ENCODE measurements at regions not wholly inside any gene's neighbourhood (a gene's known extent, or its start where the extent isn't known, plus 50 kb on each side); places are given as distances from the start of the nearest gene placed in this dataset.

GRCh38 chr5:164360589-164360988, 855.2 kb downstream of the MAT2B start:
- DNase-seq (ENCODE audit: extremely low read depth in 1 of 11, low read depth in 9 of 11, low spot score in 4 of 11) = no peak

- no peak for DNase-seq (ENCODE audit: extremely low read depth in 1 of 11, low read depth in 9 of 11, low spot score in 4 of 11)
Measured at GRCh38 chr5:164361986-164362385, 856.6 kb downstream of the MAT2B start.

GRCh38 chr5:164362835-164363234, 857.4 kb downstream of the MAT2B start:
- no peak for DNase-seq (ENCODE audit: extremely low read depth in 1 of 11, low read depth in 9 of 11, low spot score in 4 of 11)

DNA sequence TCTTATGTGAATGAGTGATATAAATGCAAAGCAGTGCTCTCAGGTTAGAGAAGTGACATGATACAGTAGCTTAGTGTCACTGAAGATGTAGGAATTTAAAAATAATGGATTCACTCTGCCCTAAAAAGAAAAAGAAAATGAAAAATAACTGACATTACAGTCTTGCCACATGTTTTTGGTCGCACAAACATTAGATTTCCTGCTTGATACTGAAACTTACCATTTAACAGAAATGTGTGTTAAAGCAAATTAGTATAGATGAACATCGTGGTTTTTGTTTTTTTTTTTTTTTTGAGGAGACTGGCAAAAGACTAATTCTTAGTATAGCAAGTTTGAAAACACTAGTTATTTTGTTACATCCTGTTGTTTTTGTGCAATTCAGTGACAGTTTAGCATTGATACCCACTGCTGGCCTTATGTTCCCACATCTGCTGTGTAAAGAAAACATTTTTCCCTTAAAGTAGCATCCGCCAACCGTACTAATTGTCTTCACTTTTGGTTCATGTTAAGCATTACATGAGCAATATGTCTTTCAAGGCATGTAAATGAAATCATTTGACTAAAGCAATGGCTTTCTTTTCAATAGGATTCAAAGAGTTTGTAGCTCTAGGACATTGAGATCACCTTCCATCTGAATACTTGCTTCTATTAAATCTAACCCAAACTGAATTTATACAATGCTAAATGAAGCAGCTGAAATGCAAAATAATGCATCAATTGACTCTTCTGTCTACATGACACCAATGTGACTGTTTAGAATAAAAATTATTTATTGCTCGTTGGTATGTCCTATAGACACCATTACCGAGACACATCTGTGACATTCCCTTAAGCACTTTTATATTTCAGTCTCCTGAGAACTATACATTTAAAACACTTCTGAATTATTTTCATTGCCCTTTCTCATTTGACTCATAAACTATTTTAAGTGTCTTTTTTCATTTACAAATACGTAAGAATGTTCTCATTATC, 859.1 kb downstream of the MAT2B start:
- DNase-seq (ENCODE audit: extremely low read depth in 1 of 11, low read depth in 9 of 11, low spot score in 4 of 11) = no peak

DNA sequence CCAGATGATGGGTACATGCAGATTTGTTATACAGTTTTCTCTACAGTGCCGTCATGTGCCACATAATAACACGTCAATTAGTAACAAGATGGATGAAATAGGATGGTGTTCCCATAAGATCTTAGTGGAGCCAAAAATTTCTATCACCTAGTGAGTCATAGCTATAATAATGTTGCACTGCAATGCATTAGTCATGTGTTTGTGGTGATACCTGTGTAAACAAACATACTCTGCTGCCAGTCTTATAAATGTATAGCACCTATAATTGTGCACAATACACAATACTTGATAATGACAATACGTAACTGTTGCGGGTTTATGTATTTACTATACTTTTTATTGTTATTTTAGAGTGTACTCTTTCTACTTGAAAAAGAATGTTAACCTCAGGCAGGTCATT, 865.4 kb downstream of the MAT2B start:
- no peak for DNase-seq (ENCODE audit: extremely low read depth in 1 of 11, low read depth in 9 of 11, low spot score in 4 of 11)

GRCh38 chr5:164372892-164373291, 867.5 kb downstream of the MAT2B start:
- DNase-seq (ENCODE audit: extremely low read depth in 1 of 11, low read depth in 9 of 11, low spot score in 4 of 11) = no peak

- no peak for DNase-seq (ENCODE audit: extremely low read depth in 1 of 11, low read depth in 9 of 11, low spot score in 4 of 11)
Measured at GRCh38 chr5:164373876-164374275, 868.5 kb downstream of the MAT2B start.

- DNase-seq (ENCODE audit: extremely low read depth in 1 of 11, low read depth in 9 of 11, low spot score in 4 of 11) = no peak
Measured at GRCh38 chr5:164375051-164375450, 869.6 kb downstream of the MAT2B start.

DNA sequence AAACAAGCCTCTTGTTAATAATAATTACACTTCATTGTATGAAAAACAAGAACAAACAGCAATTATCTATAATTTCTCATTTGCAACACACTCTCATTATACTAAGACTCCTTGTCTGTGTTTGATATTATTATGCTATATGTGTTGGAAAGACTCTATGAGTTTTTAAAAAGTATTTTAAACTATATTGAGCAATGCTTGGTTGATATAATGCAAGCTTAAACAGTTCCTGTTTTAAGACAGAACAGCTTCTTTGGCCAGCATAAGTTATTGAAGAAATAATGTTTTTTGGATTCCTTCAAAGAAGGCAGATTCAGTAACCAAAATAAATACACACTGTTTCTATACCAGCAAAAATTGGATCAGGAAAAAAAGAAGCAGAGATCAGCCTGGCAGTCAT, 871.4 kb downstream of the MAT2B start:
- DNase-seq (ENCODE audit: extremely low read depth in 1 of 11, low read depth in 9 of 11, low spot score in 4 of 11) = no peak

DNA sequence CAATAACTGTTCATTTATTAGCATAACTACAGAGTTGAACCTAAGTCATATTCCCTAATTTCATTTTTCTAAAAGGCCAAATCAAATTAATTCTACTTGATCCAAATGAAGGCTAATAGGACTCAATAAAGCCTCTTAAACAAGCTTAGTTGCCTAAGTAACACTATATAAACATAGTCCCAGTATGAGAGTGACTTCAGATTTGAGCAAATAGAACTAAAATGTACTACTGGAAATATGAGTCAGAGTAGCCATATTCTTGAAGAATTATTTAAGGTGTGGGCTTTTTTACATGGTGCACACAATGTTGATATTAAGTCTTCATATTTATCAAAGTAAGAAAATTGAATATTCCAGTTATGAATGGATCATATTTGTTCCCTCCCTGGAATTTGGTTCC, 872.3 kb downstream of the MAT2B start:
- no peak for DNase-seq (ENCODE audit: extremely low read depth in 1 of 11, low read depth in 9 of 11, low spot score in 4 of 11)

GRCh38 chr5:164383662-164384061, 878.2 kb downstream of the MAT2B start:
- no peak for DNase-seq (ENCODE audit: extremely low read depth in 1 of 11, low read depth in 9 of 11, low spot score in 4 of 11)

- no peak for DNase-seq (ENCODE audit: extremely low read depth in 1 of 11, low read depth in 9 of 11, low spot score in 4 of 11)
Measured at GRCh38 chr5:164392531-164392930, 887.1 kb downstream of the MAT2B start.

DNA sequence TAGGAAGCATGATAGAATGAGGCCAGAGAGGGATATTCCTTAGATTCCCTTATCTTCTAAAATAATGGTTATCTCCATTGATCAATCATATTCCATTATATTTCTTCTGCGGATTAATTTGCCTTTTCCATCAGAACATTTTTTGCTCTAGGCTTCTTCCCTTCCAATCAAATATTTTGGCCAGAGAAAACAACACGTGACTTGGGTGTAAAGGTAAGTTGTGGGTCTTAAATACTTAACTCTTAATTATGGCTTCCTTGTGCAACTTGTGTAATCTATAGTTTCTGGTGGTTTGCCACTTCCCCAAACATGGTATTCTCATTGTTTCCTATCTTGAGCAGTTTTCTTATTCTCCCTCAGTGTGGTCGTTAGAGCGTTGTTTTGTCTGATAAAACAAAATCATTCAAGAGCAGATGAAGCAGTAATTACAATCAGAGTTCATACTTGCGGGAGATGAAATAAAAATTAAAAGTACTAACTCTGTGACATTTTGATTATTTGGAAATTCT, 889.3 kb downstream of the MAT2B start:
- no peak for DNase-seq (ENCODE audit: extremely low read depth in 1 of 11, low read depth in 9 of 11, low spot score in 4 of 11)

GRCh38 chr5:164412531-164412930, 907.1 kb downstream of the MAT2B start:
- no peak for DNase-seq (ENCODE audit: extremely low read depth in 1 of 11, low read depth in 9 of 11, low spot score in 4 of 11)

GRCh38 chr5:164420161-164420560, 914.7 kb downstream of the MAT2B start:
- DNase-seq (ENCODE audit: extremely low read depth in 1 of 11, low read depth in 9 of 11, low spot score in 4 of 11) = no peak

DNA sequence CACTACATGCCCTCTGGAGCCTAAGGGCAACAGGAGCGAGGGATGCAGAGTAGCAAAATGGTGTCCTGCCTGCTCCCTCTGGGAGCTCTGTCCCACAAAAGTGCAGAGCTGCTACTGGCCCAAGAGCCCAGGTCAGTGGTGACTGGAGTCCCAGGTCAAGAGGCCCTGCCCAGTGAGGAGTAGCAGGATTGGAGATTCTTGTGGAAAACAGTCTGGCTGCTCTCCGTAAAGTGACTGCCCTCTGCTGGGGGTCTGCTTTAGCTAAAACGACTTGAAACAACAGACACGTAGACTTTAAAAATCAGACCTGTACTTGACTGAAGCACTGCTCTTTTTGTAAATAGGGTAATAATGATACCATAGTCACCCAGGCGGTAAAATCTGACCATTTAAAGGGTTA, 917.0 kb downstream of the MAT2B start:
- DNase-seq (ENCODE audit: extremely low read depth in 1 of 11, low read depth in 9 of 11, low spot score in 4 of 11) = peak in 1 of 11 donors; percentile 3

GRCh38 chr5:164431634-164432304, 926.4 kb downstream of the MAT2B start:
- DNase-seq (ENCODE audit: extremely low read depth in 1 of 11, low read depth in 9 of 11, low spot score in 4 of 11) = peak in 1 of 11 donors; percentile 2

DNA sequence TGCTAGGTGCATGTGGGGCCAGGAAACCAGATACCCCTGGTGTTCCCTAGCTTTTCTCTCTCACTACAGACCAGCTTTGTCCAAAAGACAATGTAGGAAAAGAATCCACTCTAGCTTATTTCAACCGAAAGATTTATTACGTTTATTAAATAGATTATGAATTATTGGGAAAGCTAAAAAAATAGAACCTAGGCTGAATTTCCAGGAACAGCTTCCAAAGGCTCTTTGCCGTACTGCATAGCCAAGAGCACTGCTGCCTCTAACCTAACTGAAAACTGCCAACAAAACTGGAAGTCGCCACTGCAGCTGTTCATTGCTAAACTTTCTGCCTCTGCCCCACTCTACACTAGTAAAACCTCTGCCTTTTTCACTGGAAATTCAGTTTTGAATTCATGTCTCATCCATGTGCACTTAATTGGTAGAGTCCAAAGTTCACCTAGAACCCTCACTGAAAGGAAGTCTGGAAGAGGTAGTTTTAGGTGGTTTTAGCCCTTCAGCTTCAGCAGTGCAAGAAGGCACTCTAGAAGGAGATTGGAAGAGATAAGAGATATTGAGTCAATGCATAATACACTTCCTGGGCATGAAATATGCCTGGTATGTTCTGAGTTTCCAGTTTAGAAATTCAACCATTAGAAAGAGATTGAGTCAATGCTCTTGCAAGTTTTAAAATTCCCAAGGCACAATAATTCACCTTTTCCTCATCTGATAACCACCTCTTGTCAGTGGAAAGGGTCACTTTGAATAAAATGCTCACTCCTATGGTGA, 927.9 kb downstream of the MAT2B start:
- DNase-seq (ENCODE audit: extremely low read depth in 1 of 11, low read depth in 9 of 11, low spot score in 4 of 11) = no peak

DNA sequence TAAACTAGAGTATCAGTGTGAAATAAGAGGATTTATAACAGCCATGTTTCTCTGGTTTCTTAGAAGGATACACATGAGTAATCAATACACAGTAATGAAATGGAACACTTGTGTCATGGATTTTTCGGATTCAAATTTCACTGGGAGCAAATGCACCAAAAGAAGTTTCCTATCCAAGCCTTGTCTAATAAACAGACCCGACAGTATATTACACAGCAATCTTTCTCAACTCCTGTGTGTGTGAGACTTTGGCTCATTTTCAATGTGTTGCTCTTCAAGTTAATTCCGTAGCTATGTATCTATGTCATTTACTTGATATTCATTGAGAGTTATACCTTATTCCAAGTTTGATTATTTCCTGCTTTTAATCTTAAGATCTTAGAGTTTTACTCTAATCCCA, 930.2 kb downstream of the MAT2B start:
- no peak for DNase-seq (ENCODE audit: extremely low read depth in 1 of 11, low read depth in 9 of 11, low spot score in 4 of 11)

DNA sequence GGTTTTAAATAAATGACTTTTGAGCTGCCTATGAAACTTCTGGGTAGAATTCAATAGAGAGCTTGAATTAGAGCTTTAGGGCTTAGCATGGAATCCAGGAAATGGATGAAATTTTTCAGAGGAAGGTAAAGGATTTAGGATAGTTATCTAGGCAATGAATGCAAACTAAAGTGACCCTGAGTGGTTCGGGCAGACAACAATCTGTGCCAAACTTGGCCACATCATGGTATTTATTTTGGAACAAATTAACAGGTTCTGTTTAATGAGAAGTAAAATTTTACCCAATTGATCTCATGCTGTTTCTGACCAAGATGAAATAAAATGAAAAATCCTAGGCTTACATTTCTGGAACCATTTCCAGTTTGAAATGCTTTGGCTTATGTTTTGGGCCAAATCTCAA, 934.4 kb downstream of the MAT2B start:
- DNase-seq (ENCODE audit: extremely low read depth in 1 of 11, low read depth in 9 of 11, low spot score in 4 of 11) = no peak

Data from renal cortex interstitium (tissue), 11 donors.